Type B pancreatic cell (in vitro differentiated cells): ENCODE measurements at regions not wholly inside any gene's neighbourhood (a gene's known extent, or its start where the extent isn't known, plus 50 kb on each side); places are given as distances from the start of the nearest gene placed in this dataset.

Experiments used
- DNase-seq: peaks from one replicate; pipeline ENCODE4 v3.0.0; 2021; ENCODE audit warnings: mixed read lengths; ENCODE audit not compliant: unreplicated experiment; ENCODE audit errors: extremely low spot score
- H3K27ac Mint-ChIP-seq: 2 replicates; pipeline ENCODE4 v1.8.0; 2021; ENCODE audit warnings: mild to moderate bottlenecking, mixed read lengths
- H3K27me3 Mint-ChIP-seq: 2 replicates; pipeline ENCODE4 v1.8.0; 2021; ENCODE audit warnings: mixed read lengths
- H3K36me3 Mint-ChIP-seq: 2 replicates; pipeline ENCODE4 v1.8.0; 2021; ENCODE audit warnings: mixed read lengths
- H3K4me1 Mint-ChIP-seq: one replicate; pipeline ENCODE4 v1.8.0; 2021; ENCODE audit warnings: mixed read lengths; ENCODE audit not compliant: unreplicated experiment
- H3K4me3 Mint-ChIP-seq: 2 replicates; pipeline ENCODE4 v1.8.0; 2021; ENCODE audit warnings: mild to moderate bottlenecking, mixed read lengths
- H3K9me3 Mint-ChIP-seq: 2 replicates; pipeline ENCODE4 v1.8.0; 2021; ENCODE audit warnings: mixed read lengths
- TF ChIP-seq, protein P1 (sequence below): fragments of 200-600 bp; sonication (generic); conservative IDR thresholded peaks from 2 replicates; pipeline ENCODE4 v1.5.0; 2021; ENCODE audit warnings: antibody characterized with exemption, mild to moderate bottlenecking

- no peak overlapping the region for H3K27ac Mint-ChIP-seq
- TF ChIP-seq, protein P1, sequence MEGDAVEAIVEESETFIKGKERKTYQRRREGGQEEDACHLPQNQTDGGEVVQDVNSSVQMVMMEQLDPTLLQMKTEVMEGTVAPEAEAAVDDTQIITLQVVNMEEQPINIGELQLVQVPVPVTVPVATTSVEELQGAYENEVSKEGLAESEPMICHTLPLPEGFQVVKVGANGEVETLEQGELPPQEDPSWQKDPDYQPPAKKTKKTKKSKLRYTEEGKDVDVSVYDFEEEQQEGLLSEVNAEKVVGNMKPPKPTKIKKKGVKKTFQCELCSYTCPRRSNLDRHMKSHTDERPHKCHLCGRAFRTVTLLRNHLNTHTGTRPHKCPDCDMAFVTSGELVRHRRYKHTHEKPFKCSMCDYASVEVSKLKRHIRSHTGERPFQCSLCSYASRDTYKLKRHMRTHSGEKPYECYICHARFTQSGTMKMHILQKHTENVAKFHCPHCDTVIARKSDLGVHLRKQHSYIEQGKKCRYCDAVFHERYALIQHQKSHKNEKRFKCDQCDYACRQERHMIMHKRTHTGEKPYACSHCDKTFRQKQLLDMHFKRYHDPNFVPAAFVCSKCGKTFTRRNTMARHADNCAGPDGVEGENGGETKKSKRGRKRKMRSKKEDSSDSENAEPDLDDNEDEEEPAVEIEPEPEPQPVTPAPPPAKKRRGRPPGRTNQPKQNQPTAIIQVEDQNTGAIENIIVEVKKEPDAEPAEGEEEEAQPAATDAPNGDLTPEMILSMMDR = no peak
- peaks cover 9% of the 10 kb centered on the region for H3K4me1 Mint-ChIP-seq
- no peaks in the 10 kb centered on the region for H3K9me3 Mint-ChIP-seq
- peaks cover 11% of the 10 kb centered on the region for H3K27me3 Mint-ChIP-seq
- H3K36me3 Mint-ChIP-seq = no peaks in the 10 kb centered on the region
- H3K4me3 Mint-ChIP-seq = no peak overlapping the region
- peak; percentile 34 for DNase-seq
Observed at GRCh38 chr5:133707629-133708028, 95.3 kb upstream of the FSTL4 start.

- Mint-ChIP-seq H3K9me3 (no peaks in the 10 kb centered on the region), H3K27me3 (peaks cover 14% of the 10 kb centered on the region), H3K4me1 (peaks cover 11% of the 10 kb centered on the region), H3K36me3 (no peaks in the 10 kb centered on the region), H3K27ac (no peak overlapping the region), H3K4me3 (no peak overlapping the region)
- peak; percentile 34 for DNase-seq
- TF ChIP-seq, protein P1 = no peak
Observed at GRCh38 chr5:133706506-133707430, 94.4 kb upstream of the FSTL4 start.

- H3K4me1 Mint-ChIP-seq = peaks cover 13% of the 10 kb centered on the region
- H3K36me3 Mint-ChIP-seq = no peaks in the 10 kb centered on the region
- peak; percentile 22 for DNase-seq
- TF ChIP-seq, protein P1 = no peak
- H3K27ac Mint-ChIP-seq = no peak overlapping the region
- H3K4me3 Mint-ChIP-seq = no peak overlapping the region
- H3K27me3 Mint-ChIP-seq = peaks cover 13% of the 10 kb centered on the region
- H3K9me3 Mint-ChIP-seq = peaks cover 5% of the 10 kb centered on the region
Observed at GRCh38 chr5:133705331-133705730, 93.0 kb upstream of the FSTL4 start.

DNA sequence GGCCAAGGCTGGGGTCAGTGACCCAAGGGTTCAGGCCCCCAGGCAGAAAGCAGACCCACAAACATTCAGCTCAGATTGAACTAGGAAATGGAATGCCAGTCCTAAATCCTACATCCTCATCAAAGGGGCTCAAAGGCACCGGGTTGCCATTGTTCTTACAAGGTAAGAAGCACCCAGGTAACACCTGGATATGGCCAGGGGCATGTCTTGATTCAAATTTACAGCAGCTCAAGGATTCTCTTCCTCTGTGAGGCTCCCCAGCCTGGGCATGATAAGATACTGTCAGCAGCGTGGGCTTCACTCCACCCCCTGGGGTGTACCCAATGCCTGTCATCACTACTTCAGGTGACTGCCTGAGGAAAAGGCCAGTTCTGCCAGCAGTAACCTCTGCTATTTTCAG is 92.1 kb upstream of the FSTL4 start:
- TF ChIP-seq, protein P1 = no peak
- Mint-ChIP-seq H3K4me1 (peaks cover 11% of the 10 kb centered on the region), H3K4me3 (no peak overlapping the region), H3K9me3 (peaks cover 7% of the 10 kb centered on the region), H3K36me3 (no peaks in the 10 kb centered on the region), H3K27me3 (peaks cover 11% of the 10 kb centered on the region), H3K27ac (no peak overlapping the region)
- DNase-seq = peak; percentile 27

- peaks cover 9% of the 10 kb centered on the region for H3K27me3 Mint-ChIP-seq
- peaks cover 10% of the 10 kb centered on the region for H3K4me1 Mint-ChIP-seq
- peaks cover 7% of the 10 kb centered on the region for H3K9me3 Mint-ChIP-seq
- H3K4me3 Mint-ChIP-seq = no peak overlapping the region
- H3K36me3 Mint-ChIP-seq = no peaks in the 10 kb centered on the region
- DNase-seq = peak; percentile 43
- no peak overlapping the region for H3K27ac Mint-ChIP-seq
- TF ChIP-seq, protein P1 = no peak
Observed at GRCh38 chr5:133703935-133704334, 91.6 kb upstream of the FSTL4 start.
